ENCODE measurements at regions not wholly inside any gene's neighbourhood (a gene's known extent, or its start where the extent isn't known, plus 50 kb on each side); places are given as distances from the start of the nearest gene placed in this dataset.

- TF ChIP-seq, protein P1, sequence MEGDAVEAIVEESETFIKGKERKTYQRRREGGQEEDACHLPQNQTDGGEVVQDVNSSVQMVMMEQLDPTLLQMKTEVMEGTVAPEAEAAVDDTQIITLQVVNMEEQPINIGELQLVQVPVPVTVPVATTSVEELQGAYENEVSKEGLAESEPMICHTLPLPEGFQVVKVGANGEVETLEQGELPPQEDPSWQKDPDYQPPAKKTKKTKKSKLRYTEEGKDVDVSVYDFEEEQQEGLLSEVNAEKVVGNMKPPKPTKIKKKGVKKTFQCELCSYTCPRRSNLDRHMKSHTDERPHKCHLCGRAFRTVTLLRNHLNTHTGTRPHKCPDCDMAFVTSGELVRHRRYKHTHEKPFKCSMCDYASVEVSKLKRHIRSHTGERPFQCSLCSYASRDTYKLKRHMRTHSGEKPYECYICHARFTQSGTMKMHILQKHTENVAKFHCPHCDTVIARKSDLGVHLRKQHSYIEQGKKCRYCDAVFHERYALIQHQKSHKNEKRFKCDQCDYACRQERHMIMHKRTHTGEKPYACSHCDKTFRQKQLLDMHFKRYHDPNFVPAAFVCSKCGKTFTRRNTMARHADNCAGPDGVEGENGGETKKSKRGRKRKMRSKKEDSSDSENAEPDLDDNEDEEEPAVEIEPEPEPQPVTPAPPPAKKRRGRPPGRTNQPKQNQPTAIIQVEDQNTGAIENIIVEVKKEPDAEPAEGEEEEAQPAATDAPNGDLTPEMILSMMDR (IDR thresholded peaks at IDR 0.05) = no peak
- no peak for TF ChIP-seq EZH2 (IDR thresholded peaks at IDR 0.05)
Observed at GRCh38 chr10:89093728-89094127, 103.1 kb downstream of the FAS start.
